Adipocyte (in vitro differentiated cells): ENCODE measurements at regions not wholly inside any gene's neighbourhood (a gene's known extent, or its start where the extent isn't known, plus 50 kb on each side); places are given as distances from the start of the nearest gene placed in this dataset.

Experiments
- DNase-seq: peaks from one replicate; pipeline ENCODE4 v3.0.0-alpha.2; 2015; ENCODE audit warnings: low read depth
- H3K27me3 ChIP-seq: replicated peaks from 2 replicates; pipeline ENCODE4 v1.7.0; 2013; ENCODE audit warnings: mild to moderate bottlenecking, low read length, moderate library complexity; ENCODE audit not compliant: control insufficient read depth, insufficient read depth
- H3K36me3 ChIP-seq: 2 replicates; pipeline ENCODE4 v1.7.0; 2013; ENCODE audit warnings: low read length, mild to moderate bottlenecking, moderate library complexity; ENCODE audit not compliant: control insufficient read depth, insufficient read depth, severe bottlenecking
- H3K4me1 ChIP-seq: 2 replicates; pipeline ENCODE4 v1.7.0; 2013; ENCODE audit warnings: mild to moderate bottlenecking, low read length, moderate library complexity; ENCODE audit not compliant: control insufficient read depth, insufficient read depth
- H3K4me3 ChIP-seq: 2 replicates; pipeline ENCODE4 v1.7.0; 2013; ENCODE audit warnings: mild to moderate bottlenecking, low read length, moderate library complexity
- H3K9ac ChIP-seq: 2 replicates; pipeline ENCODE4 v1.7.0; 2013; ENCODE audit warnings: mild to moderate bottlenecking, low read length, moderate library complexity
- H3K9me3 ChIP-seq: 2 replicates; pipeline ENCODE4 v1.7.0; 2013; ENCODE audit warnings: mild to moderate bottlenecking, low read length, moderate library complexity; ENCODE audit not compliant: control insufficient read depth

- DNase-seq: no peak
- H3K4me1 ChIP-seq: peaks cover 16% of the 10 kb centered on the region
- no peak overlapping the region for H3K9ac ChIP-seq
- H3K9me3 ChIP-seq: no peaks in the 10 kb centered on the region
- H3K36me3 ChIP-seq: no peaks in the 10 kb centered on the region
- H3K4me3 ChIP-seq: no peak overlapping the region
- H3K27me3 ChIP-seq: no peaks in the 10 kb centered on the region
Observed at GRCh38 chr9:84486663-84487062, 146.1 kb upstream of the SLC28A3 start.

DNA sequence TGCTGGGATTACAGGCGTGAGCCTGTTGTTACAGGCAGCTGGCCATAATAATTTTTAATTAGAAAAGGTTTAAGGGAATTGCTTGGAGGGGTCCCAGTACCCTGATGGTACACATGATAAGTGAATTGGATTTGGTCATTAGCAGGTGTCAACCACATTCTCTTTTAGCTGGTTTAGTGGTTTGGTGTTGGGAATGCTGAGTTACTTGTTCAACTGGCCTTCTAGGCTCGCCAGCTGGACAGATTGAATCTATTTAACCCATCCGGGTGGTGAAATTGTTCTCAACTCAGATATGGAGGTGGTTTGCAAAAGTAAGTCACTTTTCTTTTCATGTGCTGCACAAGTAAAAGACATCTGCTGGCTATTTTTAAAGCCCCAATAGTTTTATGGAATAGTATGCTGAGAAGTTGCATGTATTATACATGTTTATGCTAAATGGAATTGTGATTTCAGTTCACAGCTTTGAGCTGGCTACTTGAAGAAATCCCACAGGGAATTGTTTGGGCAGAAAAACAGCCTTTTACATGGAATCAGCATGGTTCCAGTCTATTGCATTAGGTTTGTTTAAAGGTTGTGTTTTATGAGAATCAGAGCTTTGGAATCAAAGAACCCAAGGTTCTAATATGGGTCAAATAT is 149.8 kb upstream of the SLC28A3 start:
- Histone ChIP-seq H3K36me3 (no peaks in the 10 kb centered on the region), H3K27me3 (no peaks in the 10 kb centered on the region), H3K9ac (no peak overlapping the region)

GRCh38 chr9:84490842-84491325 is 150.3 kb upstream of the SLC28A3 start:
- Histone ChIP-seq H3K9me3 (no peaks in the 10 kb centered on the region), H3K9ac (no peak overlapping the region), H3K4me1 (peaks cover 6% of the 10 kb centered on the region), H3K4me3 (no peak overlapping the region), H3K27me3 (no peaks in the 10 kb centered on the region), H3K36me3 (no peaks in the 10 kb centered on the region)
- DNase-seq: no peak

More for the DNA sequence above, 149.8 kb upstream of the SLC28A3 start:
- H3K4me1 ChIP-seq: peaks cover 6% of the 10 kb centered on the region
- H3K4me3 ChIP-seq: no peak overlapping the region
- DNase-seq: no peak
- no peaks in the 10 kb centered on the region for H3K9me3 ChIP-seq

- Histone ChIP-seq H3K4me1 (peaks cover 6% of the 10 kb centered on the region), H3K9ac (no peak overlapping the region), H3K4me3 (no peak overlapping the region), H3K36me3 (no peaks in the 10 kb centered on the region), H3K9me3 (no peaks in the 10 kb centered on the region), H3K27me3 (no peaks in the 10 kb centered on the region)
- no peak for DNase-seq
Observed at GRCh38 chr9:84492366-84493159, 152.0 kb upstream of the SLC28A3 start.

DNA sequence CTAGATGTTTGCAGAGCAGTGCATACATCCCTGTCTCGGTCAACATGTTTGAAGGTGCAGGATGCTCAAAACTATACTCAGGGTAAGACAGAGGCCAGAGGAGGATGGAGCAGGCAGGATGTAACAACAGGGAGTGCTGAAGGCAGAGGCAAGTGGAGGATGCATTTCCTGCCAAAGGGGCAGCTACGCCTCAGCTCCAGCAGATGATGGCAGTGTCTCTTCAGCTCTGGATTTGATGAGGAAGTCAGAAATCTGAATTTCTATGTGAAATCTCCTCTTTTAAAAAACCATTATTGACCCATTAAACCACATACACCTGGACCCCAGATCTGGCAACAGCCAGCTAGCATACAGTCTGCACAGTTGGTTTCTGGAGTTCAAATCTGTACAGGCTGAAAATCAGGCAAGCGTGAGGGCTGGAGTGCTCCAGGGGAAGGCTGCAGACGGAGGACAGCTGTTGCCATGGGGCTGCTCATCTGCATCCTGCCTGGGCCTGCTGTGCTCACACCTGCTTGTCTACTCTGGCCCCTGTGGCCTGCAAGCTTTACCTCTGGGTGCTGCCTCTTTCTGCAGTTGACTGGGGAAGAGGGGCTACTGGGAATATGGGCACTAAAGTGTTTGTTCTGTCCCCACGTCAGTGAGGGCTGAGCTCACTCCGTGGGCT is 152.9 kb upstream of the SLC28A3 start:
- H3K4me1 ChIP-seq: peaks cover 6% of the 10 kb centered on the region
- no peak for DNase-seq
- no peaks in the 10 kb centered on the region for H3K36me3 ChIP-seq
- no peak overlapping the region for H3K9ac ChIP-seq
- H3K27me3 ChIP-seq: peaks cover 4% of the 10 kb centered on the region
- H3K4me3 ChIP-seq: no peak overlapping the region
- no peaks in the 10 kb centered on the region for H3K9me3 ChIP-seq

DNA sequence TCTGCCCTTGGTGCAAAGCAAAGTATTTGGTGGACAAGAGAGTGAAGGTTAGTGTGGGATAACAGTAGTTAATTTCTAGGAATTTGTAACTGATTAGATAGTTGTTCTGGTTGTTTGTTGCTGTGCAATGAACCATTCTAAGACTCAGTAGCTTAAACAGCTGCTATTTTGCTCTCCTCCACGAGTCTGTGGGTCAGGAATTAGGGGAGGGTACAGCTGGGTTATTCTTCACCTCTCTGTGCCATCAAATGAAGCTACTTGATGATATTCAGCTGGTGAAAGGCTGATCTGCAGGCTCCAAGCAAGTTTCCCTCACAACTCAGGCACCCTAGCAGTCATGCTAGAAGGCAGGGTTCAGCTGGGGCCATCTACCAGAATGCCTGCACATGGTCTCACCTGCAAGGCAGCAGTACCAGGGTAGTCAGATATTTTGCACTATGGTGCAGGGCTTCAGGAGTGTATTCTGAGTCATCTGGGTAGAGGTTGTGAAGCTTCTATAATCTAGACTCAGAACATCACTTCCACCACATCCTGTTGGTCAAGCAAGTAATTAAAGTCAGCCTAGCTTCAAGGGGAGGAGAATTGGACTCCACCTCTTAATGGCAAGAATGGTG is 159.5 kb upstream of the SLC28A3 start:
- no peaks in the 10 kb centered on the region for H3K36me3 ChIP-seq
- no peaks in the 10 kb centered on the region for H3K9me3 ChIP-seq
- no peak overlapping the region for H3K4me3 ChIP-seq
- peaks cover 4% of the 10 kb centered on the region for H3K27me3 ChIP-seq
- no peak overlapping the region for H3K9ac ChIP-seq
- DNase-seq: no peak
- no peaks in the 10 kb centered on the region for H3K4me1 ChIP-seq

- Histone ChIP-seq H3K9ac (no peak overlapping the region), H3K4me3 (no peak overlapping the region)
Observed at GRCh38 chr9:84500826-84501225, 160.3 kb upstream of the SLC28A3 start.

GRCh38 chr9:84501587-84501986 is 161.0 kb upstream of the SLC28A3 start:
- no peak for DNase-seq
- H3K9ac ChIP-seq: no peak overlapping the region
- no peaks in the 10 kb centered on the region for H3K4me1 ChIP-seq
- H3K27me3 ChIP-seq: peaks cover 4% of the 10 kb centered on the region
- H3K4me3 ChIP-seq: no peak overlapping the region
- no peaks in the 10 kb centered on the region for H3K36me3 ChIP-seq
- H3K9me3 ChIP-seq: peaks cover 3% of the 10 kb centered on the region

More at GRCh38 chr9:84500826-84501225, 160.3 kb upstream of the SLC28A3 start:
- no peaks in the 10 kb centered on the region for H3K36me3 ChIP-seq
- DNase-seq: no peak
- peaks cover 4% of the 10 kb centered on the region for H3K27me3 ChIP-seq
- no peaks in the 10 kb centered on the region for H3K9me3 ChIP-seq
- H3K4me1 ChIP-seq: no peaks in the 10 kb centered on the region

- H3K4me3 ChIP-seq: no peak overlapping the region
- no peak overlapping the region for H3K9ac ChIP-seq
- H3K4me1 ChIP-seq: no peaks in the 10 kb centered on the region
- H3K27me3 ChIP-seq: peaks cover 4% of the 10 kb centered on the region
- no peak for DNase-seq
- H3K9me3 ChIP-seq: peaks cover 6% of the 10 kb centered on the region
- H3K36me3 ChIP-seq: no peaks in the 10 kb centered on the region
Observed at GRCh38 chr9:84502066-84502465, 161.5 kb upstream of the SLC28A3 start.

- Histone ChIP-seq H3K4me1 (no peaks in the 10 kb centered on the region), H3K27me3 (no peaks in the 10 kb centered on the region), H3K9me3 (peaks cover 19% of the 10 kb centered on the region), H3K4me3 (no peak overlapping the region), H3K9ac (no peak overlapping the region), H3K36me3 (no peaks in the 10 kb centered on the region)
- DNase-seq: no peak
Observed at GRCh38 chr9:84504360-84504759, 163.8 kb upstream of the SLC28A3 start.

DNA sequence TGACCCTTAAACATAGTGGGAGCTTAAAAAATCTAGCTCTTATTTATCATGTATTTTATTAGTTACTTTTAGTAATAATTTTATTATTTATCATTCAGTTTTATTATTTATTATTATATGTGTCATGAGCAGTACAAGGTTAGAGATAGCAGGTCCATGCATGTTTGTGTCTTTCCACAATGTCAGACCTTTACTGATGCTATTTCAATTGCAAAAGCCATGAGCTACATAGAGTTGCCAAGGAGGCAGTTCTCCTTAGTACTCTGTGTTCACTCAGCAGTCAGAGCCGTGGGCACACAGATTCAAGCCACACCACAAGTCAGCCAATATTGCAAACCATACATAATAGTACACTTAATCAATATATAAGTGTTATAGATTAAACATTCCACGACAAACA is 157.9 kb upstream of the NTRK2 start:
- H3K4me1 ChIP-seq: no peaks in the 10 kb centered on the region
- DNase-seq: no peak
- H3K4me3 ChIP-seq: no peak overlapping the region
- H3K27me3 ChIP-seq: no peaks in the 10 kb centered on the region
- H3K9me3 ChIP-seq: peaks cover 18% of the 10 kb centered on the region
- H3K36me3 ChIP-seq: no peaks in the 10 kb centered on the region
- no peak overlapping the region for H3K9ac ChIP-seq
